MCF 10A (cell line): ENCODE measurements at regions not wholly inside any gene's neighbourhood (a gene's known extent, or its start where the extent isn't known, plus 50 kb on each side); places are given as distances from the start of the nearest gene placed in this dataset.

ENCODE experiments used
- BruUV-seq: library from RNA; stranded (reverse); fragments of 400-500 nt; replicated peaks from 2 replicates; lab custom pipeline; 2021; lab: Mats Ljungman, UMichigan
- CTCF ChIA-PET: fragments of 300-600 bp; sonication (Branson Sonifier 250); formaldehyde crosslinking; extraction: SDS; loops from one replicate; lab custom pipeline; 2021; ENCODE audit warnings: antibody characterized with exemption, inconsistent platforms; lab: Yijun Ruan, JAX
- POLR2A ChIA-PET: fragments of 300-600, 350-650 bp; sonication (Branson Sonifier 250); formaldehyde crosslinking; extraction: SDS; loops from one replicate; lab custom pipeline; 2020; ENCODE audit warnings: antibody characterized with exemption, inconsistent platforms; lab: Yijun Ruan, JAX
- DNase-seq: peaks from one replicate; pipeline ENCODE4 v3.0.0-alpha.2; 2018; ENCODE audit not compliant: unreplicated experiment
- H3K27ac Mint-ChIP-seq: one replicate; pipeline ENCODE4 v1.8.0; 2022; ENCODE audit warnings: mild to moderate bottlenecking, low read depth, mixed read lengths; ENCODE audit not compliant: unreplicated experiment
- H3K27me3 Mint-ChIP-seq: one replicate; pipeline ENCODE4 v1.8.0; 2022; ENCODE audit warnings: mixed read lengths; ENCODE audit not compliant: insufficient read depth, unreplicated experiment
- H3K36me3 Mint-ChIP-seq: one replicate; pipeline ENCODE4 v1.8.0; 2022; ENCODE audit warnings: mild to moderate bottlenecking, moderate library complexity, mixed read lengths; ENCODE audit not compliant: insufficient read depth, unreplicated experiment
- H3K4me1 Mint-ChIP-seq: one replicate; pipeline ENCODE4 v1.8.0; 2022; ENCODE audit warnings: mixed read lengths; ENCODE audit not compliant: insufficient read depth, unreplicated experiment
- H3K4me3 Mint-ChIP-seq: one replicate; pipeline ENCODE4 v1.8.0; 2022; ENCODE audit warnings: mild to moderate bottlenecking, moderate library complexity, mixed read lengths; ENCODE audit not compliant: unreplicated experiment
- H3K9me3 Mint-ChIP-seq: one replicate; pipeline ENCODE4 v1.8.0; 2022; ENCODE audit warnings: mixed read lengths; ENCODE audit not compliant: unreplicated experiment
- CTCF ChIP-seq: fragments of 200-600 bp; IDR thresholded peaks from one replicate; pipeline ENCODE4 v1.8.0; 2022; ENCODE audit warnings: antibody characterized with exemption, mild to moderate bottlenecking; ENCODE audit not compliant: unreplicated experiment
- intact Hi-C: fragments of 100-400 bp; cut with micrococcal nuclease; formaldehyde crosslinking; loops from 2 replicates; pipeline ENCODE4 v1.14.1; 2022

- no TSS peak for BruUV-seq
- Mint-ChIP-seq H3K27ac (no peak overlapping the region), H3K9me3 (peaks cover 51% of the 10 kb centered on the region), H3K27me3 (no peaks in the 10 kb centered on the region), H3K36me3 (no peaks in the 10 kb centered on the region), H3K4me1 (no peaks in the 10 kb centered on the region), H3K4me3 (no peak overlapping the region)
- intact Hi-C loops: no loop called here
- POLR2A ChIA-PET: no interaction called here
- no peak for TF ChIP-seq CTCF
- CTCF ChIA-PET: no interaction called here
- no peak for DNase-seq
Measured at GRCh38 chr16:5451641-5452040, 354.0 kb upstream of the EEF2KMT start.

GRCh38 chr16:5450409-5451104, 353.0 kb upstream of the EEF2KMT start:
- BruUV-seq: no TSS peak
- Mint-ChIP-seq H3K4me1 (no peaks in the 10 kb centered on the region), H3K27ac (no peak overlapping the region), H3K9me3 (peaks cover 58% of the 10 kb centered on the region), H3K27me3 (no peaks in the 10 kb centered on the region), H3K4me3 (no peak overlapping the region), H3K36me3 (no peaks in the 10 kb centered on the region)
- no peak for DNase-seq
- ChIA-PET POLR2A (no interaction called here), CTCF (no interaction called here)
- intact Hi-C loops: no loop called here
- TF ChIP-seq CTCF: no peak

GRCh38 chr16:5449901-5450300, 352.3 kb upstream of the EEF2KMT start:
- no peaks in the 10 kb centered on the region for H3K27me3 Mint-ChIP-seq
- CTCF ChIA-PET: no interaction called here

GRCh38 chr16:5448798-5449197, 351.2 kb upstream of the EEF2KMT start:
- ChIA-PET CTCF (no interaction called here), POLR2A (no interaction called here)
- no TSS peak for BruUV-seq
- intact Hi-C loops: no loop called here
- Mint-ChIP-seq H3K9me3 (peaks cover 55% of the 10 kb centered on the region), H3K27me3 (no peaks in the 10 kb centered on the region), H3K4me1 (no peaks in the 10 kb centered on the region), H3K36me3 (no peaks in the 10 kb centered on the region), H3K27ac (no peak overlapping the region), H3K4me3 (no peak overlapping the region)
- no peak for TF ChIP-seq CTCF
- no peak for DNase-seq

More at GRCh38 chr16:5449901-5450300, 352.3 kb upstream of the EEF2KMT start:
- BruUV-seq: no TSS peak
- no peaks in the 10 kb centered on the region for H3K4me1 Mint-ChIP-seq
- POLR2A ChIA-PET: no interaction called here
- intact Hi-C loops: no loop called here
- no peak for TF ChIP-seq CTCF
- peaks cover 61% of the 10 kb centered on the region for H3K9me3 Mint-ChIP-seq
- DNase-seq: no peak
- H3K4me3 Mint-ChIP-seq: no peak overlapping the region
- no peak overlapping the region for H3K27ac Mint-ChIP-seq
- no peaks in the 10 kb centered on the region for H3K36me3 Mint-ChIP-seq
